ENCODE measurements at regions not wholly inside any gene's neighbourhood (a gene's known extent, or its start where the extent isn't known, plus 50 kb on each side); places are given as distances from the start of the nearest gene placed in this dataset.
A peak's percentile ranks its signal among the peaks of the same experiment; 100 is the strongest.

DNA sequence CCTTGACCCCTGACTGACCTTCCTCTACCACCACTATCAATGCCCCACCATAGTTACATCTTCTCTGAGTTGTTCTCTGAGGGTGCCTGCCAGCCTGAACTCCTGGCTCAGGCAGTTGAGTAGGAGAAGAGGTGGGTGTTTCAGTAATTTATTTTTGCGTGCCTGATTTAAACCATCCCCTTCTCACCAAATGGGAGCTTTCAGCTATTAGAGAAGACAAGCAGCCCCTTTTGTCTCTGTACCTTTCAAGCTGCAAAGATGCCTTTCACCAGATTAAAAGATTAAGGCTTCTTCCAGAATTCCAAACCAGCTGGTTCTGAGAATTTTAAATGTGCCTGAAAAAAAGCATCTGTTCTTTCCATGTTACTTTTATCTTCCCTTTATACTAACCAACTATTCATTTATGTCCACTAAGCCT is 223.8 kb downstream of the FAM76B start:
- TF ChIP-seq CSDC2 (CRISPR knock-in tag; IDR thresholded peaks at IDR 0.05), result no peak
- TF ChIP-seq TCF4 (CRISPR knock-in tag; IDR thresholded peaks at IDR 0.05; ENCODE audit: borderline replicate concordance), result 0 out of 2 replicates have a peak, but pooled peaks have one; percentile 45
- no peak for TF ChIP-seq ZFP3 (CRISPR knock-in tag; IDR thresholded peaks at IDR 0.05)
- no peak for TF ChIP-seq ZC3H10 (CRISPR knock-in tag; IDR thresholded peaks at IDR 0.05)
- no peak for ATAC-seq

DNA sequence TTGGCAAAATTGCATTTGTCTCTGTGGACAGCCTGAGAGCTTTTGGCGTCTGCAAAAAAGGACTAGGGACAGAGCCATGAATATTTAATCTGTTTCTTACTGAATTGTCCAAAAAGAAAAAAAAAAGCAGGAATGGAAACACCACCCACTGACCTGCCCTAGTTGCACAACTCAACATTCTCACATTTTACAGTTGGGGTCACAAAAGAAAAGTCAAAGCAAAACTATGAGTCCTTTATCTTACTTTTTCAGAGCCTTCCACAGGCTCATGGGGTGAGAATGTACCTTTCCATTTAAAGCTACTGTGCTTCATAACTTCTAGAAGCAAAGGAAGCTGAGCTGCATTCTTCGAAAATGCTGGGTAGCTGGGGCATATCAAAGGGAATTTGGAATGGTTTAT is 225.7 kb downstream of the FAM76B start:
- no peak for ATAC-seq
- TF ChIP-seq ZFP3 (CRISPR knock-in tag; IDR thresholded peaks at IDR 0.05), result no peak
- no peak for TF ChIP-seq PPARA (CRISPR knock-in tag; IDR thresholded peaks at IDR 0.05; ENCODE audit: borderline replicate concordance)
- no peak for TF ChIP-seq ISL1 (CRISPR knock-in tag; IDR thresholded peaks at IDR 0.05)
- no peak for TF ChIP-seq ZNF8 (CRISPR knock-in tag; IDR thresholded peaks at IDR 0.05)
- no peak for TF ChIP-seq TCF4 (CRISPR knock-in tag; IDR thresholded peaks at IDR 0.05; ENCODE audit: borderline replicate concordance)
- TF ChIP-seq, protein P1, sequence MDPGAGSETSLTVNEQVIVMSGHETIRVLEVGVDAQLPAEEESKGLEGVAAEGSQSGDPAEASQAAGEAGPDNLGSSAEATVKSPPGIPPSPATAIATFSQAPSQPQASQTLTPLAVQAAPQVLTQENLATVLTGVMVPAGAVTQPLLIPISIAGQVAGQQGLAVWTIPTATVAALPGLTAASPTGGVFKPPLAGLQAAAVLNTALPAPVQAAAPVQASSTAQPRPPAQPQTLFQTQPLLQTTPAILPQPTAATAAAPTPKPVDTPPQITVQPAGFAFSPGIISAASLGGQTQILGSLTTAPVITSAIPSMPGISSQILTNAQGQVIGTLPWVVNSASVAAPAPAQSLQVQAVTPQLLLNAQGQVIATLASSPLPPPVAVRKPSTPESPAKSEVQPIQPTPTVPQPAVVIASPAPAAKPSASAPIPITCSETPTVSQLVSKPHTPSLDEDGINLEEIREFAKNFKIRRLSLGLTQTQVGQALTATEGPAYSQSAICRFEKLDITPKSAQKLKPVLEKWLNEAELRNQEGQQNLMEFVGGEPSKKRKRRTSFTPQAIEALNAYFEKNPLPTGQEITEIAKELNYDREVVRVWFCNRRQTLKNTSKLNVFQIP (CRISPR knock-in tag; IDR thresholded peaks at IDR 0.05; ENCODE audit: borderline replicate concordance, low read depth), result no peak
- TF ChIP-seq, protein P2, sequence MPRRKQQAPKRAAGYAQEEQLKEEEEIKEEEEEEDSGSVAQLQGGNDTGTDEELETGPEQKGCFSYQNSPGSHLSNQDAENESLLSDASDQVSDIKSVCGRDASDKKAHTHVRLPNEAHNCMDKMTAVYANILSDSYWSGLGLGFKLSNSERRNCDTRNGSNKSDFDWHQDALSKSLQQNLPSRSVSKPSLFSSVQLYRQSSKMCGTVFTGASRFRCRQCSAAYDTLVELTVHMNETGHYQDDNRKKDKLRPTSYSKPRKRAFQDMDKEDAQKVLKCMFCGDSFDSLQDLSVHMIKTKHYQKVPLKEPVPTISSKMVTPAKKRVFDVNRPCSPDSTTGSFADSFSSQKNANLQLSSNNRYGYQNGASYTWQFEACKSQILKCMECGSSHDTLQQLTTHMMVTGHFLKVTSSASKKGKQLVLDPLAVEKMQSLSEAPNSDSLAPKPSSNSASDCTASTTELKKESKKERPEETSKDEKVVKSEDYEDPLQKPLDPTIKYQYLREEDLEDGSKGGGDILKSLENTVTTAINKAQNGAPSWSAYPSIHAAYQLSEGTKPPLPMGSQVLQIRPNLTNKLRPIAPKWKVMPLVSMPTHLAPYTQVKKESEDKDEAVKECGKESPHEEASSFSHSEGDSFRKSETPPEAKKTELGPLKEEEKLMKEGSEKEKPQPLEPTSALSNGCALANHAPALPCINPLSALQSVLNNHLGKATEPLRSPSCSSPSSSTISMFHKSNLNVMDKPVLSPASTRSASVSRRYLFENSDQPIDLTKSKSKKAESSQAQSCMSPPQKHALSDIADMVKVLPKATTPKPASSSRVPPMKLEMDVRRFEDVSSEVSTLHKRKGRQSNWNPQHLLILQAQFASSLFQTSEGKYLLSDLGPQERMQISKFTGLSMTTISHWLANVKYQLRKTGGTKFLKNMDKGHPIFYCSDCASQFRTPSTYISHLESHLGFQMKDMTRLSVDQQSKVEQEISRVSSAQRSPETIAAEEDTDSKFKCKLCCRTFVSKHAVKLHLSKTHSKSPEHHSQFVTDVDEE (CRISPR knock-in tag; IDR thresholded peaks at IDR 0.05), result no peak
- TF ChIP-seq, protein P3, sequence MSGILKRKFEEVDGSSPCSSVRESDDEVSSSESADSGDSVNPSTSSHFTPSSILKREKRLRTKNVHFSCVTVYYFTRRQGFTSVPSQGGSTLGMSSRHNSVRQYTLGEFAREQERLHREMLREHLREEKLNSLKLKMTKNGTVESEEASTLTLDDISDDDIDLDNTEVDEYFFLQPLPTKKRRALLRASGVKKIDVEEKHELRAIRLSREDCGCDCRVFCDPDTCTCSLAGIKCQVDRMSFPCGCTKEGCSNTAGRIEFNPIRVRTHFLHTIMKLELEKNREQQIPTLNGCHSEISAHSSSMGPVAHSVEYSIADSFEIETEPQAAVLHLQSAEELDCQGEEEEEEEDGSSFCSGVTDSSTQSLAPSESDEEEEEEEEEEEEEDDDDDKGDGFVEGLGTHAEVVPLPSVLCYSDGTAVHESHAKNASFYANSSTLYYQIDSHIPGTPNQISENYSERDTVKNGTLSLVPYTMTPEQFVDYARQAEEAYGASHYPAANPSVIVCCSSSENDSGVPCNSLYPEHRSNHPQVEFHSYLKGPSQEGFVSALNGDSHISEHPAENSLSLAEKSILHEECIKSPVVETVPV (CRISPR knock-in tag; IDR thresholded peaks at IDR 0.05), result no peak
- TF ChIP-seq BACH2 (CRISPR knock-in tag; IDR thresholded peaks at IDR 0.05; ENCODE audit: borderline replicate concordance), result no peak
- no peak for TF ChIP-seq OSR1 (CRISPR knock-in tag; IDR thresholded peaks at IDR 0.05)
- TF ChIP-seq ZNF70 (CRISPR knock-in tag; IDR thresholded peaks at IDR 0.05), result no peak
- no peak for TF ChIP-seq CSDC2 (CRISPR knock-in tag; IDR thresholded peaks at IDR 0.05)
- TF ChIP-seq ZNF565 (CRISPR knock-in tag; conservative IDR thresholded peaks at IDR 0.05; ENCODE audit: low read depth), result no peak
- TF ChIP-seq RARB (CRISPR knock-in tag; IDR thresholded peaks at IDR 0.05), result no peak
- TF ChIP-seq SNAI2 (CRISPR knock-in tag; IDR thresholded peaks at IDR 0.05), result no peak

DNA sequence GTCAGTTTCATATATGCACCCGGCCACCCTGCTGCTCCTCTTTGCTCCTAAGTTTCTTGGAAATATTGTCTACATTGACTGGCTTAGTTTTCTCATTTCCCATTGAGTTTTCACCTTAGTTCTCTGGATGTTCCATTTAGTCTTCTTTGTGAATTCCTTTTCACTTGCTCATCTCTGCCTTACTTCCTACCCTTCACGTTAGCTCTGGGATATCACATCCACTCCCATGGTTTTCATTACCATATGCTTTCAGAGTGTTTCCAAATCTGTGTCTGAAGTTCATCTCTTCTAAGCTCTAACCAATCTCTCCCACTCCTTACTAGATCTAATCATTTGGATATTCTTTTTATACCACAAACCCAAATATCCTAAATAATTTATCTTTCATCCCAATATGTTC is 226.4 kb downstream of the FAM76B start:
- ATAC-seq, result no peak
- no peak for TF ChIP-seq ZC3H10 (CRISPR knock-in tag; IDR thresholded peaks at IDR 0.05)
- no peak for TF ChIP-seq OSR1 (CRISPR knock-in tag; IDR thresholded peaks at IDR 0.05)
- TF ChIP-seq ZNF565 (CRISPR knock-in tag; conservative IDR thresholded peaks at IDR 0.05; ENCODE audit: low read depth), result no peak
- TF ChIP-seq CSDC2 (CRISPR knock-in tag; IDR thresholded peaks at IDR 0.05), result no peak
- TF ChIP-seq ZNF8 (CRISPR knock-in tag; IDR thresholded peaks at IDR 0.05), result no peak
- no peak for TF ChIP-seq ZFP30 (CRISPR knock-in tag; IDR thresholded peaks at IDR 0.05)
- TF ChIP-seq PPARA (CRISPR knock-in tag; IDR thresholded peaks at IDR 0.05; ENCODE audit: borderline replicate concordance), result no peak
- TF ChIP-seq, protein P4, sequence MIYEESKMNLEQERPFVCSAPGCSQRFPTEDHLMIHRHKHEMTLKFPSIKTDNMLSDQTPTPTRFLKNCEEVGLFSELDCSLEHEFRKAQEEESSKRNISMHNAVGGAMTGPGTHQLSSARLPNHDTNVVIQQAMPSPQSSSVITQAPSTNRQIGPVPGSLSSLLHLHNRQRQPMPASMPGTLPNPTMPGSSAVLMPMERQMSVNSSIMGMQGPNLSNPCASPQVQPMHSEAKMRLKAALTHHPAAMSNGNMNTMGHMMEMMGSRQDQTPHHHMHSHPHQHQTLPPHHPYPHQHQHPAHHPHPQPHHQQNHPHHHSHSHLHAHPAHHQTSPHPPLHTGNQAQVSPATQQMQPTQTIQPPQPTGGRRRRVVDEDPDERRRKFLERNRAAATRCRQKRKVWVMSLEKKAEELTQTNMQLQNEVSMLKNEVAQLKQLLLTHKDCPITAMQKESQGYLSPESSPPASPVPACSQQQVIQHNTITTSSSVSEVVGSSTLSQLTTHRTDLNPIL (CRISPR knock-in tag; IDR thresholded peaks at IDR 0.05; ENCODE audit: low read depth), result no peak
- no peak for TF ChIP-seq ARNTL (CRISPR knock-in tag; IDR thresholded peaks at IDR 0.05; ENCODE audit: borderline replicate concordance, low read depth)
- TF ChIP-seq SNAI2 (CRISPR knock-in tag; IDR thresholded peaks at IDR 0.05), result no peak
- TF ChIP-seq TCF4 (CRISPR knock-in tag; IDR thresholded peaks at IDR 0.05; ENCODE audit: borderline replicate concordance), result no peak
- TF ChIP-seq BACH2 (CRISPR knock-in tag; IDR thresholded peaks at IDR 0.05; ENCODE audit: borderline replicate concordance), result no peak
- no peak for TF ChIP-seq ZFP3 (CRISPR knock-in tag; IDR thresholded peaks at IDR 0.05)
- TF ChIP-seq RARB (CRISPR knock-in tag; IDR thresholded peaks at IDR 0.05), result no peak
- TF ChIP-seq ESRRG (CRISPR knock-in tag; IDR thresholded peaks at IDR 0.05), result no peak
- TF ChIP-seq, protein P3 (CRISPR knock-in tag; IDR thresholded peaks at IDR 0.05), result no peak
- TF ChIP-seq, protein P5, sequence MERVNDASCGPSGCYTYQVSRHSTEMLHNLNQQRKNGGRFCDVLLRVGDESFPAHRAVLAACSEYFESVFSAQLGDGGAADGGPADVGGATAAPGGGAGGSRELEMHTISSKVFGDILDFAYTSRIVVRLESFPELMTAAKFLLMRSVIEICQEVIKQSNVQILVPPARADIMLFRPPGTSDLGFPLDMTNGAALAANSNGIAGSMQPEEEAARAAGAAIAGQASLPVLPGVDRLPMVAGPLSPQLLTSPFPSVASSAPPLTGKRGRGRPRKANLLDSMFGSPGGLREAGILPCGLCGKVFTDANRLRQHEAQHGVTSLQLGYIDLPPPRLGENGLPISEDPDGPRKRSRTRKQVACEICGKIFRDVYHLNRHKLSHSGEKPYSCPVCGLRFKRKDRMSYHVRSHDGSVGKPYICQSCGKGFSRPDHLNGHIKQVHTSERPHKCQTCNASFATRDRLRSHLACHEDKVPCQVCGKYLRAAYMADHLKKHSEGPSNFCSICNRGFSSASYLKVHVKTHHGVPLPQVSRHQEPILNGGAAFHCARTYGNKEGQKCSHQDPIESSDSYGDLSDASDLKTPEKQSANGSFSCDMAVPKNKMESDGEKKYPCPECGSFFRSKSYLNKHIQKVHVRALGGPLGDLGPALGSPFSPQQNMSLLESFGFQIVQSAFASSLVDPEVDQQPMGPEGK (CRISPR knock-in tag; IDR thresholded peaks at IDR 0.05; ENCODE audit: borderline replicate concordance), result no peak
- TF ChIP-seq, protein P1 (CRISPR knock-in tag; IDR thresholded peaks at IDR 0.05; ENCODE audit: borderline replicate concordance, low read depth), result no peak
- no peak for TF ChIP-seq ISL1 (CRISPR knock-in tag; IDR thresholded peaks at IDR 0.05)

Data from SK-N-SH treated with all-trans-retinoic acid at 6 μM for 48 hours (cell line).